ENCODE measurements at regions not wholly inside any gene's neighbourhood (a gene's known extent, or its start where the extent isn't known, plus 50 kb on each side); places are given as distances from the start of the nearest gene placed in this dataset.

- 80 to 94% methylated on average over 4 of the region's 4 CpGs for WGBS, 2 experiments (ENCODE audit: insufficient coverage in 1 of 2, insufficient read length in 1 of 2)
- no peaks in the 10 kb centered on the region for H3K36me3 Mint-ChIP-seq (ENCODE audit: low read depth)
- no peak overlapping the region for H3K9ac ChIP-seq (ENCODE audit: extremely low read depth, low read length, poor library complexity, severe bottlenecking)
- no peaks in the 10 kb centered on the region for H3K9me3 Mint-ChIP-seq
- peaks cover 30% of the 10 kb centered on the region for H3K4me1 Mint-ChIP-seq
- H3K36me3 ChIP-seq (ENCODE audit: control insufficient read depth, insufficient read depth, low read length): no peaks in the 10 kb centered on the region
- TF ChIP-seq CTCF (conservative IDR thresholded peaks at IDR 0.05): no peak
- H3K4me3 ChIP-seq (ENCODE audit: low read length): no peak overlapping the region
- H3K27ac Mint-ChIP-seq: no peak overlapping the region
- DNase-seq: no peak
- no peaks in the 10 kb centered on the region for H3K27me3 Mint-ChIP-seq (ENCODE audit: insufficient read depth)
- no peaks in the 10 kb centered on the region for H3K27me3 ChIP-seq (ENCODE audit: control insufficient read depth, insufficient read depth, low read length, poor library complexity, severe bottlenecking)
- H3K27ac ChIP-seq (ENCODE audit: low read depth, low read length): no peak overlapping the region
- H3K9me3 ChIP-seq (ENCODE audit: control insufficient read depth, low read length): no peaks in the 10 kb centered on the region
- peaks cover 8% of the 10 kb centered on the region for H3K4me1 ChIP-seq (ENCODE audit: control insufficient read depth, insufficient read depth, low read length)
- H3K4me3 Mint-ChIP-seq: no peak overlapping the region
These were observed 121.7 kb downstream of the MBL2 start for GRCh38 chr10:52650873-52651272.

- H3K36me3 ChIP-seq (ENCODE audit: control insufficient read depth, insufficient read depth, low read length): no peaks in the 10 kb centered on the region
- H3K27ac ChIP-seq (ENCODE audit: low read depth, low read length): no peak overlapping the region
- no peak for TF ChIP-seq CTCF (conservative IDR thresholded peaks at IDR 0.05)
- no peak overlapping the region for H3K4me3 ChIP-seq (ENCODE audit: low read length)
- Mint-ChIP-seq H3K27ac (peak overlapping the region; percentile 45), H3K4me1 (peaks cover 30% of the 10 kb centered on the region), H3K4me3 (no peak overlapping the region), H3K27me3 (ENCODE audit: insufficient read depth) (no peaks in the 10 kb centered on the region), H3K9me3 (no peaks in the 10 kb centered on the region), H3K36me3 (ENCODE audit: low read depth) (no peaks in the 10 kb centered on the region)
- peaks cover 8% of the 10 kb centered on the region for H3K4me1 ChIP-seq (ENCODE audit: control insufficient read depth, insufficient read depth, low read length)
- WGBS, 2 experiments (ENCODE audit: insufficient coverage in 1 of 2, insufficient read length in 1 of 2): 57 to 58% methylated on average over 3 of the region's 3 CpGs
- H3K9ac ChIP-seq (ENCODE audit: extremely low read depth, low read length, poor library complexity, severe bottlenecking): no peak overlapping the region
- no peaks in the 10 kb centered on the region for H3K9me3 ChIP-seq (ENCODE audit: control insufficient read depth, low read length)
- no peaks in the 10 kb centered on the region for H3K27me3 ChIP-seq (ENCODE audit: control insufficient read depth, insufficient read depth, low read length, poor library complexity, severe bottlenecking)
- no peak for DNase-seq
These were observed 121.3 kb downstream of the MBL2 start for GRCh38 chr10:52651293-52651692.

GRCh38 chr10:52652431-52653262 is 119.9 kb downstream of the MBL2 start:
- no peak for TF ChIP-seq CTCF (conservative IDR thresholded peaks at IDR 0.05)
- 85 to 87% methylated on average over 4 to 7 of the region's 7 CpGs for WGBS, 2 experiments (ENCODE audit: insufficient coverage in 1 of 2, insufficient read length in 1 of 2)
- Histone ChIP-seq H3K9ac (ENCODE audit: extremely low read depth, low read length, poor library complexity, severe bottlenecking) (no peak overlapping the region), H3K4me1 (ENCODE audit: control insufficient read depth, insufficient read depth, low read length) (peaks cover 8% of the 10 kb centered on the region), H3K27ac (ENCODE audit: low read depth, low read length) (no peak overlapping the region), H3K36me3 (ENCODE audit: control insufficient read depth, insufficient read depth, low read length) (no peaks in the 10 kb centered on the region), H3K27me3 (ENCODE audit: control insufficient read depth, insufficient read depth, low read length, poor library complexity, severe bottlenecking) (no peaks in the 10 kb centered on the region), H3K9me3 (ENCODE audit: control insufficient read depth, low read length) (no peaks in the 10 kb centered on the region), H3K4me3 (ENCODE audit: low read length) (no peak overlapping the region)
- H3K27me3 Mint-ChIP-seq (ENCODE audit: insufficient read depth): no peaks in the 10 kb centered on the region
- no peak overlapping the region for H3K27ac Mint-ChIP-seq
- H3K4me3 Mint-ChIP-seq: no peak overlapping the region
- H3K36me3 Mint-ChIP-seq (ENCODE audit: low read depth): no peaks in the 10 kb centered on the region
- peaks cover 30% of the 10 kb centered on the region for H3K4me1 Mint-ChIP-seq
- no peaks in the 10 kb centered on the region for H3K9me3 Mint-ChIP-seq
- DNase-seq: no peak
